Stomach (tissue), 8 donors: ENCODE measurements at regions not wholly inside any gene's neighbourhood (a gene's known extent, or its start where the extent isn't known, plus 50 kb on each side); places are given as distances from the start of the nearest gene placed in this dataset.

Experiments used
- DNase-seq, 2 donors: peaks; one replicate each; pipeline versions ENCODE4 v3.0.0 to v3.0.0-alpha.2; 2013 to 2019
- H3K27ac ChIP-seq, 5 donors: fragments of 200-600 bp in 4 of 5; sonication (generic) in 4 of 5; one replicate each; pipeline ENCODE4 v1.5.1; 2013 to 2019; ENCODE audit warnings: mild to moderate bottlenecking in 1 of 5, moderate library complexity in 1 of 5
- H3K27me3 ChIP-seq, 3 donors: fragments of 200-600 bp; sonication (generic); one replicate each; pipeline ENCODE4 v1.5.1; 2017 to 2019; ENCODE audit warnings: mixed run types in 1 of 3
- H3K36me3 ChIP-seq, 4 donors: fragments of 200-600 bp; sonication (generic); 1 replicate in 3 of 4; 2 replicates in 1 of 4; pipeline ENCODE4 v1.5.1; 2016 to 2019
- H3K4me1 ChIP-seq, 4 donors: fragments of 200-600 bp; sonication (generic); one replicate each; pipeline ENCODE4 v1.5.1; 2016 to 2019
- H3K4me3 ChIP-seq, 4 donors: fragments of 200-600 bp; sonication (generic) in 3 of 4; one replicate each; pipeline ENCODE4 v1.5.1; 2016 to 2019; ENCODE audit warnings: mild to moderate bottlenecking in 1 of 4
- H3K9me3 ChIP-seq, 4 donors: fragments of 200-600 bp; sonication (generic); one replicate each; pipeline ENCODE4 v1.5.1; 2016 to 2019
- EP300 ChIP-seq: sonication (generic); formaldehyde crosslinking; IDR thresholded peaks from one replicate; pipeline ENCODE4 v1.6.1; 2017; ENCODE audit warnings: antibody characterized with exemption
- POLR2A ChIP-seq, 4 donors: fragments of 450-650 bp; IDR thresholded peaks; one replicate each; pipeline ENCODE4 v1.6.1; 2016; ENCODE audit warnings: antibody characterized with exemption in 4 of 4, control low read depth in 2 of 4, mild to moderate bottlenecking in 1 of 4, moderate library complexity in 1 of 4
- POLR2AphosphoS5 ChIP-seq, 3 donors: sonication (generic); formaldehyde crosslinking; IDR thresholded peaks; one replicate each; pipeline ENCODE4 v1.6.1; 2016; ENCODE audit warnings: antibody characterized with exemption in 3 of 3
- WGBS, 5 donors: extraction: QIAGEN DNeasy Blood & Tissue Kit in 3 of 5; methylation state at CpG; one replicate each; pipeline versions ENCODE4 v1.1.5 to v1.1.7; 2013 to 2018; 5-methylcytosine and 5-hydroxymethylcytosine counted together
- intact Hi-C: fragments of 100-400 bp; cut with DNase I; formaldehyde crosslinking; loops from one replicate; pipeline ENCODE4 v1.15.1; 2023; ENCODE audit warnings: low total_unique reads
- TF ChIP-seq, protein P1 (sequence below), 7 experiments: fragments of 450-650 bp in 4 of 7; fragments of 200-600 bp in 3 of 7; sonication (generic) in 3 of 7; IDR thresholded peaks; one replicate each; pipeline ENCODE4 v1.5.1; 2016 to 2019; ENCODE audit warnings: antibody characterized with exemption in 7 of 7, control low read depth in 2 of 7, mild to moderate bottlenecking in 1 of 7
- donor health status: healthy with polysubstance abuse.
- donor health status: Bipolar disorder and iron deficiency.
- donor health status: healthy.

DNA sequence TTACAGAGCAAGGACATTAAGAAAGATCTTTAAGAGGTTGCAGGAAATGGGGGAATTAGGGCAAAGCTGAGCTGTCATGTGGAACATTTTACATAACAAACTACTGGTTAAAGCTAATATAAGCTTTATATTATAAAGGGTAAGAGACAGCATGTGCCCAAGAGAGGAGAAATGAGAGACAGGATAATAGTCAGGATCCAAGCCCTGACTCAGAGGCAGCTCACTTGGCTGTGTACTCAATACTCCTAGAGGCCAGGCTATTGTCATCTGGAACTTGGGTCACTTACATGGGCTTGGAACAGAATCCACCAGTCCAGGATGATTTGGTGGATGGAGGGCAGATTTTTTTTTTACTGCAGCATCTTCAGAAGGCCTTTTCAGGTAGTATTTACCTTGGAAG is 418.6 kb upstream of the ZMIZ1 start:
- TF ChIP-seq EP300 (no peak), POLR2AphosphoS5 (IDR thresholded peaks at IDR 0.05) (no peak), POLR2A (IDR thresholded peaks at IDR 0.05) (no peak)
- TF ChIP-seq, protein P1, sequence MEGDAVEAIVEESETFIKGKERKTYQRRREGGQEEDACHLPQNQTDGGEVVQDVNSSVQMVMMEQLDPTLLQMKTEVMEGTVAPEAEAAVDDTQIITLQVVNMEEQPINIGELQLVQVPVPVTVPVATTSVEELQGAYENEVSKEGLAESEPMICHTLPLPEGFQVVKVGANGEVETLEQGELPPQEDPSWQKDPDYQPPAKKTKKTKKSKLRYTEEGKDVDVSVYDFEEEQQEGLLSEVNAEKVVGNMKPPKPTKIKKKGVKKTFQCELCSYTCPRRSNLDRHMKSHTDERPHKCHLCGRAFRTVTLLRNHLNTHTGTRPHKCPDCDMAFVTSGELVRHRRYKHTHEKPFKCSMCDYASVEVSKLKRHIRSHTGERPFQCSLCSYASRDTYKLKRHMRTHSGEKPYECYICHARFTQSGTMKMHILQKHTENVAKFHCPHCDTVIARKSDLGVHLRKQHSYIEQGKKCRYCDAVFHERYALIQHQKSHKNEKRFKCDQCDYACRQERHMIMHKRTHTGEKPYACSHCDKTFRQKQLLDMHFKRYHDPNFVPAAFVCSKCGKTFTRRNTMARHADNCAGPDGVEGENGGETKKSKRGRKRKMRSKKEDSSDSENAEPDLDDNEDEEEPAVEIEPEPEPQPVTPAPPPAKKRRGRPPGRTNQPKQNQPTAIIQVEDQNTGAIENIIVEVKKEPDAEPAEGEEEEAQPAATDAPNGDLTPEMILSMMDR (IDR thresholded peaks at IDR 0.05) = no peak
- H3K36me3 ChIP-seq = no peaks in the 10 kb centered on the region
- no peak for DNase-seq
- no peaks in the 10 kb centered on the region for H3K27me3 ChIP-seq
- no peak overlapping the region for H3K27ac ChIP-seq
- H3K4me1 ChIP-seq = no peaks in the 10 kb centered on the region
- H3K4me3 ChIP-seq = no peak overlapping the region
- no peaks in the 10 kb centered on the region for H3K9me3 ChIP-seq
- intact Hi-C loops = loop anchor here (10.0 kb wide), 1 partner anchor 595 kb away; no protein-coding TSS in a partner anchor

DNA sequence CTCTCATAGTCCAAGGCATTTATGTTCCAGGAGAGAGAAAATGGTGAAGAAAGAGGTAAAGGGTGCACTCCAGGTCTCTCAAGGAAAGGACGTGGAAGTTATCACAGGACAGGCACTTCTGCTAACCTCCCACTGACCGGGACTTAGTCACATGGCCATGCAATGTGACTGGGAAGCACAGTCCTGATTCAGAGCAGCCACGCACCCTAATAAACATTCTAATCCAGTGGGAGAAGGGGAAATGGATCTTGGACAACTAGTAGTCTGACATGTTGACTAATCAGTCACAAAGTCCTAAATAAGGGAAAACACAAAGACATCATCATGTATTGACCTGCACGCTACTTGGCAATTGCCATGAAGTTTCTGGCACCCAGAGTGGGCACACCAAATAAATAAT is 417.5 kb upstream of the ZMIZ1 start:
- H3K27me3 ChIP-seq = no peaks in the 10 kb centered on the region
- H3K4me1 ChIP-seq = peaks cover 0 to 1% (median 0%) of the 10 kb centered on the region in 4 donors
- no peak for DNase-seq
- no peak overlapping the region for H3K27ac ChIP-seq
- H3K9me3 ChIP-seq = no peaks in the 10 kb centered on the region
- 71 to 84% (median 83%) methylated on average over 4 of the region's 4 CpGs for WGBS, 5 donors
- H3K4me3 ChIP-seq = no peak overlapping the region
- intact Hi-C loops = loop anchor here (10.0 kb wide), 1 partner anchor 596 kb away; no protein-coding TSS in a partner anchor
- no peak for TF ChIP-seq POLR2A (IDR thresholded peaks at IDR 0.05)
- TF ChIP-seq EP300 = no peak
- no peak for TF ChIP-seq POLR2AphosphoS5 (IDR thresholded peaks at IDR 0.05)
- TF ChIP-seq, protein P1 (IDR thresholded peaks at IDR 0.05) = no peak
- no peaks in the 10 kb centered on the region for H3K36me3 ChIP-seq

DNA sequence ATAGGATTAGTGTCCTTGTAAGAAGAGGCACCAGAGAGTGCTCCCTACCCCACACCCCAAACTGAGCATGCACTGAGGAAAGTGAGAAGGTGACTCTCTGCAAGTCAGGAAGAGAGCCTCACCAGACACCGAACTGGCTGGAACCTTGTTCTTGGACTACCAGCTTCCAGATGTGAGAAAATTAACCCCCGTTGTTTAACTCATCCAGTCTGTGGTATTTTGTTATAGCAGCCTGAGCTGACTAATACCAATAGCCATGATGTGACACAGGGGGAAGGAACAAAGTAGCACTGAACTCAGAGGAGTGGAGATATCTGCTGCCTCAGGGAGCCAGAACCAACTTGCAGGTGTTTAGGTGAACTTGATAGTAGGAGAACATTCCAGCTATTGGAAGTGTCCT is 415.2 kb upstream of the ZMIZ1 start:
- no peak for DNase-seq
- intact Hi-C loops = loop anchor here (10.0 kb wide), 1 partner anchor 599 kb away; no protein-coding TSS in a partner anchor
- Histone ChIP-seq H3K4me1 (peaks cover 0 to 17% (median 12%) of the 10 kb centered on the region in 4 donors), H3K27ac (no peak overlapping the region), H3K4me3 (no peak overlapping the region), H3K27me3 (no peaks in the 10 kb centered on the region), H3K36me3 (no peaks in the 10 kb centered on the region), H3K9me3 (no peaks in the 10 kb centered on the region)
- WGBS, 5 donors = 76 to 96% (median 92%) methylated on average over 2 of the region's 2 CpGs
- TF ChIP-seq, protein P1 (IDR thresholded peaks at IDR 0.05) = no peak
- TF ChIP-seq EP300 = no peak
- no peak for TF ChIP-seq POLR2AphosphoS5 (IDR thresholded peaks at IDR 0.05)
- no peak for TF ChIP-seq POLR2A (IDR thresholded peaks at IDR 0.05)

DNA sequence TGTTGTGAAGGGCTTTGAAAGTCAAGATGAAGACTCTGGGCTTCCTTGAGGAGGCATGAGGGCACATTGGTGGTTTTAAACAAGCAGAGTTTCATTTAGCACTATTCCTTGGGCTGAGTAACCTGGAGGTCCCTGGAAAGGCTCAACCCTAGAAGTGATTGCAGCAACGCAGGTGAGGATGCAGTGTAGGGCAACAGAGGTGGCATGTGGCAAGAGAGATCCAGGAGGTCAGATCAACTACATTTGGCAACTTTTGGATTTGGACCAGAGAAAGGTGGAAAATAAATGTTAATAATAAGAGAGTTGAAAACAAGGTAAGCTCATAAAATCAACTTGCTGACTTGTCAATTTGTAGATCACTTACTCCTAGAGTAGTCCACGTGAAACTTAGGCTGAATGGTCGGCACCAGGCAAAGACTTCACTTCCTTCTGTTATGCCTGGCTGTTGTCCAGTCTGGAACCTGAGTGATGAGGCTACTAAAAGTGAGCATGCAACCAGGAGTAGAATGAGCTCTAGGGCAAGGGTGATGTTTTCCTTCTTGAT is 414.6 kb upstream of the ZMIZ1 start:
- TF ChIP-seq, protein P1 (IDR thresholded peaks at IDR 0.05) = no peak
- no peak for TF ChIP-seq POLR2A (IDR thresholded peaks at IDR 0.05)
- no peak for TF ChIP-seq POLR2AphosphoS5 (IDR thresholded peaks at IDR 0.05)
- no peak for TF ChIP-seq EP300
- 43 to 83% (median 55%) methylated on average over 3 of the region's 3 CpGs for WGBS, 5 donors
- H3K4me1 ChIP-seq = peaks cover 0 to 17% (median 12%) of the 10 kb centered on the region in 4 donors
- no peaks in the 10 kb centered on the region for H3K9me3 ChIP-seq
- H3K27me3 ChIP-seq = no peaks in the 10 kb centered on the region
- H3K4me3 ChIP-seq = no peak overlapping the region
- DNase-seq = no peak
- H3K36me3 ChIP-seq = no peaks in the 10 kb centered on the region
- intact Hi-C loops = loop anchor here (10.0 kb wide), 1 partner anchor 599 kb away; no protein-coding TSS in a partner anchor
- H3K27ac ChIP-seq = no peak overlapping the region
